ENCODE measurements at regions not wholly inside any gene's neighbourhood (a gene's known extent, or its start where the extent isn't known, plus 50 kb on each side); places are given as distances from the start of the nearest gene placed in this dataset.

DNA sequence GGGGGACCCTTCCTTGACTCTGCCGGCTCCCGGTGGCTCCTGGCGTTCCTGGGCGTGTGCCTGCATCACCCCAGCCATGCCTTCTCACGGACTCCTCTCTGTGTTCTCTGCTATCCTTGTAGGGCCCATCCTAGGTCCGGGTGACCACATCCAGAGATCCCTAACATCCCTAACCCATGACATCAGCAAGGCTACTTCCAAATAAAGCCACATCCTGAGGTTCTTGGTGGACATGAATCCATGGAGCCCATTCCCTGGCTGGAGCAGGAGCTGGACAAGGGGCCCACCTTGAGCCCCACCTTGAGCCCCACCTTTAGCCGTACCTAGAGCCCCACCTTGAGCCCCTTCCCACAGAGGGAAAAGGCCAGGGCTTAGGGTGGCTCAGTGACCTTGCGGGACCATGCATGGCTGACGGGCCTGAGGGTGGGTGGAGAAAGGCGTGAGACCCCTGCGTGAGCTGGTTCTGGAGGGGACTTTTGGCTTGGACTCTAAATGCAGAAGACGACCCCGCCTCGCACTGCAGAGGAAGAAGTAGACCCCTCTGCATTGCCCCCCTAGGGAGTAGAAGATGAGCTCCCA is 58.5 kb upstream of the INPP5A start:
- no peak for DNase-seq (ENCODE audit: low read depth)
- TF ChIP-seq, protein P1, sequence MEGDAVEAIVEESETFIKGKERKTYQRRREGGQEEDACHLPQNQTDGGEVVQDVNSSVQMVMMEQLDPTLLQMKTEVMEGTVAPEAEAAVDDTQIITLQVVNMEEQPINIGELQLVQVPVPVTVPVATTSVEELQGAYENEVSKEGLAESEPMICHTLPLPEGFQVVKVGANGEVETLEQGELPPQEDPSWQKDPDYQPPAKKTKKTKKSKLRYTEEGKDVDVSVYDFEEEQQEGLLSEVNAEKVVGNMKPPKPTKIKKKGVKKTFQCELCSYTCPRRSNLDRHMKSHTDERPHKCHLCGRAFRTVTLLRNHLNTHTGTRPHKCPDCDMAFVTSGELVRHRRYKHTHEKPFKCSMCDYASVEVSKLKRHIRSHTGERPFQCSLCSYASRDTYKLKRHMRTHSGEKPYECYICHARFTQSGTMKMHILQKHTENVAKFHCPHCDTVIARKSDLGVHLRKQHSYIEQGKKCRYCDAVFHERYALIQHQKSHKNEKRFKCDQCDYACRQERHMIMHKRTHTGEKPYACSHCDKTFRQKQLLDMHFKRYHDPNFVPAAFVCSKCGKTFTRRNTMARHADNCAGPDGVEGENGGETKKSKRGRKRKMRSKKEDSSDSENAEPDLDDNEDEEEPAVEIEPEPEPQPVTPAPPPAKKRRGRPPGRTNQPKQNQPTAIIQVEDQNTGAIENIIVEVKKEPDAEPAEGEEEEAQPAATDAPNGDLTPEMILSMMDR (conservative IDR thresholded peaks at IDR 0.05; ENCODE audit: control insufficient read depth, insufficient read depth, low read depth, low read length), result no peak
- no peak overlapping the region for H3K4me3 ChIP-seq (ENCODE audit: control insufficient read depth, low read depth, low read length)

DNA sequence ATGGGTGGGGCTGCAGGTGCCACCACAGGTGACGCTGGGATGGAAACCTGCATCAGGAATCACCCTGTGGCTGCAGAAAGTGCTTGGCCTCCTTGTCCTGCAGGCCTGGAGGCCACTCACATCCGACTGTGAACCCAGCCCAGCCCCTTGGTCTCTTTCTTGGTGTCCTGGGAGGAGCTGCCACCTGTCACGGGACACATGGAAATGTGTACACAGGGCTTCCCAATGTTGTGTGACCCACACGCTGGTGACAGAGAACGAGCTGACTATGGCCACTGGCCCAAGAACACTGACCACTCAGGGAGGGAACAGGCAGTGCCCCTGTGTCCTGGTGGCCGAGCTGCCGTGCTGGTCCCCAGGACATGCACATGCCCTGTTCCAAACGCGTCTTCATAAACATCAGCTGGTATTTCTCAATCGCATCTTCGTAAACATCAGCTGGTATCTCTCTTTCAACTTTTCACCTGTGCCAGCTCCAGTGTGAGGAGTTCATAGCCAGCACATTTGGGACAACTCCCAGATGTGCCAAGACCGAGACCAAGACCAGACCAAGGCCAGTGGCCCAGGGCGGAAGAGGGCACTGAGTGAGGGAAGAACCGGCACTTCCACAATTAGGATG is 57.9 kb upstream of the INPP5A start:
- TF ChIP-seq, protein P1 (conservative IDR thresholded peaks at IDR 0.05; ENCODE audit: control insufficient read depth, insufficient read depth, low read depth, low read length), result no peak
- DNase-seq (ENCODE audit: low read depth), result no peak

DNA sequence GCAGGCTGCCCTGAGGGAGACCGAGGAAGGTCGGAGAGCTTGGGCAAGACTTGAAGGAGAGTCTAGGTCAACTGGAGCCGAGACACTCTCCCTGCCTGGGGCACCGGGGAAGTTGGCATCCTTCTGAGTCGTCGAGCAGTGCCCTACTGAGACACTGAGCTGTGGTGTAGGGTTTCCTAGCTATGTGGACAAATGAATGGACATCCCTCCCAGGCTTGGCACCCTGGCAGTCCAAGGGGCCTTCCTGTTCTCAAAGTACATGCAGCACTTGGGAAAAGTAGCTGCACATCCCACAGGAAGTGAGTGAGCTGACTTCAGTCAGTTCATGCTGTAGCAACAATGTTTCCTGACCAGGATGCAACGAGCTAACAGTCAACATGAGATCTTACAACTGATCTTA is 57.2 kb upstream of the INPP5A start:
- TF ChIP-seq, protein P1 (conservative IDR thresholded peaks at IDR 0.05; ENCODE audit: control insufficient read depth, insufficient read depth, low read depth, low read length), result no peak
- H3K4me3 ChIP-seq (ENCODE audit: control insufficient read depth, low read depth, low read length), result no peak overlapping the region
- no peak for DNase-seq (ENCODE audit: low read depth)

More for the DNA sequence above, 57.9 kb upstream of the INPP5A start:
- H3K4me3 ChIP-seq (ENCODE audit: control insufficient read depth, low read depth, low read length), result no peak overlapping the region

DNA sequence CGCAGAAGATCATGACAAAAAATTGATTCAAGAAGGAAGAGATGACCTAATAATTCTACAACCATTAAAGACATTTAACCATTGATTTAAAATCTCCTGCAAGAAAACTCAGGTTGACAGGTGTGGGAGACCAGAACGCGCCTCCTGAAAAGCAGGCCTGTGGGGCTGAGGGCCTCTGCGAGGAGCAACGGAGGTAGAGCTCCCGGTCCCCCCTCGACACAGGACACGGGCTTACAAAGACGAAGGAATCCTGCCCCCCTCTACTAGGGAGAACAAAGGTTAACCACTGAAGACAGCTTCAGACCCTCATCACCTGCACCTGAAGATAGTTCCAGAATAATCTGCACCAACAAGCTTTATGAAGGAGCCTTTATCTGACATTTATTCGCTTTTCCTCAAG is 55.9 kb upstream of the INPP5A start:
- H3K4me3 ChIP-seq (ENCODE audit: control insufficient read depth, low read depth, low read length), result no peak overlapping the region
- TF ChIP-seq, protein P1 (conservative IDR thresholded peaks at IDR 0.05; ENCODE audit: control insufficient read depth, insufficient read depth, low read depth, low read length), result no peak
- no peak for DNase-seq (ENCODE audit: low read depth)

DNA sequence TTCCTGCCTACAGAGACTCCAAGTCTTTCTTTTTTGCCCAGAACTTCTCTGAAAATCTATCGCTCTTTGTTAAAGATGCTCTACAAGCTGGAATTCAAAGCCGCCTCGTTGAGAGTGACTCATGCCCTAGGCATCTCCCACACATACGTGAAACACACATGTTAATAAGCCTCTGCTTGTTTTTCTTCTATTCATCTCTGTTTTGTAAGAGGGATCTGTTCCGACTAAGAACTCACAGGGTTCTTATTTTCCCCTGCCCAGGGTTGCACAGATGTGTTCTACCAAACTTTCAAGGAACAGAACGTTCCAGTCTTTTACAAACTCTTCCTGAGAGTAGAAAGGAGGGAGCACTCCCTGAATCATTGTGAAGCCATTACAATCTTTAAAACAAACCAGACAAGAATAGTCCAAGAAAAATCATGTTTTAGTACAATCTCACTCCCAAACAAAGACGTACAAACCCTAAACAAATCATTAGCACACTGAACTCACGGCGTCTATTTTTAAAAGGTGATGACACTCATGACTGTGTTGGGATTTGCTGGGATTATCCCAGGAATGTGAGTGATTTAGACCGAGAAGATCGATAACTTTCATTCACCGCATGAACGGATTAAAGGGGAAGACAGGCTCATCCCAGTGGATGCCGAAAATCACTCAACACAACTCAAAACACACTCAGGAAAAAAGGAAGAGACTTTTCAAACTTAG is 55.3 kb upstream of the INPP5A start:
- peak; percentile 67 for DNase-seq (ENCODE audit: low read depth)
- no peak overlapping the region for H3K4me3 ChIP-seq (ENCODE audit: control insufficient read depth, low read depth, low read length)
- TF ChIP-seq, protein P1 (conservative IDR thresholded peaks at IDR 0.05; ENCODE audit: control insufficient read depth, insufficient read depth, low read depth, low read length), result no peak

DNA sequence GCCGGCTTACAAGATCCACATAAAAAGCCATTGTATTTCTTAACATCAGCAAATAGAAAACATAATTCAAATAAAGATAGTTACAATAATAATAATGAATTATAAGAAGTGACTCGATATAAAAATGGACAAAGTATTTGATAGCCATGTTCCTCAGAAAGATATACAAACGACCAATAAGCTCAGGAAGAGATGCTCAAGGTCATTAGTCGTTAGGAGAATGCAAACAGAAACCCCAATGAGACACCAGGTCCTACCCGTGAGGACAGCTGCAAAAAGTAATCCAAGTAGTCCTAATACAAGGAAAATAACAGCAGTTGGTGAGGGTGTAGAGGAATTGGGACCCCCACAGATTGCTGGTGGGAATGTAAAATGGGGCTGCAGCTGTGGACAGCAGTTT is 54.2 kb upstream of the INPP5A start:
- DNase-seq (ENCODE audit: low read depth), result no peak
- no peak overlapping the region for H3K4me3 ChIP-seq (ENCODE audit: control insufficient read depth, low read depth, low read length)
- TF ChIP-seq, protein P1 (conservative IDR thresholded peaks at IDR 0.05; ENCODE audit: control insufficient read depth, insufficient read depth, low read depth, low read length), result no peak

Measured in fibroblast of mammary gland (primary cell).